Hepatocyte (in vitro differentiated cells): ENCODE measurements at regions not wholly inside any gene's neighbourhood (a gene's known extent, or its start where the extent isn't known, plus 50 kb on each side); places are given as distances from the start of the nearest gene placed in this dataset.

ENCODE experiments used
- CTCF ChIP-seq: fragments of 200-600 bp; sonication (generic); IDR thresholded peaks from 2 replicates; pipeline ENCODE4 v1.5.1; 2016; ENCODE audit warnings: antibody characterized with exemption, mild to moderate bottlenecking; ENCODE audit not compliant: poor library complexity
- EZH2 ChIP-seq: fragments of 200-600 bp; sonication (generic); IDR thresholded peaks from 2 replicates; pipeline ENCODE4 v1.6.1; 2016; ENCODE audit warnings: antibody characterized with exemption, mild to moderate bottlenecking, borderline replicate concordance
- EZH2phosphoT487 ChIP-seq: fragments of 200-600 bp; sonication (generic); IDR thresholded peaks from one replicate; pipeline ENCODE4 v1.6.1; 2018; ENCODE audit warnings: antibody characterized with exemption, mild to moderate bottlenecking, low read depth, moderate library complexity; ENCODE audit not compliant: unreplicated experiment, severe bottlenecking

GRCh38 chr9:129560881-129561306 is 60.0 kb downstream of the C9orf50 start:
- TF ChIP-seq CTCF (no peak), EZH2phosphoT487 (no peak), EZH2 (no peak)
